Esophagus squamous epithelium (tissue), 5 donors: ENCODE measurements at regions not wholly inside any gene's neighbourhood (a gene's known extent, or its start where the extent isn't known, plus 50 kb on each side); places are given as distances from the start of the nearest gene placed in this dataset.

Experiments
- DNase-seq: peaks from one replicate; lab custom pipeline; 2025; lab: John Stamatoyannopoulos, UW
- H3K27ac ChIP-seq, 4 donors: fragments of 200-600 bp; sonication (generic); one replicate each; pipeline ENCODE4 v1.5.1; 2016 to 2019; ENCODE audit warnings: mild to moderate bottlenecking in 1 of 4
- H3K27me3 ChIP-seq, 4 donors: fragments of 200-600 bp; sonication (generic); 1 replicate in 3 of 4; 2 replicates in 1 of 4; pipeline versions ENCODE4 v1.5.1 to v1.6.0; 2017 to 2021; ENCODE audit warnings: antibody characterized with exemption in 1 of 4
- H3K36me3 ChIP-seq, 3 donors: fragments of 200-600 bp; sonication (generic); one replicate each; pipeline ENCODE4 v1.5.1; 2016 to 2019
- H3K4me1 ChIP-seq, 3 donors: fragments of 200-600 bp; sonication (generic); one replicate each; pipeline ENCODE4 v1.5.1; 2017 to 2019
- H3K4me3 ChIP-seq, 4 donors: fragments of 200-600 bp; sonication (generic); 1 replicate in 3 of 4; 2 replicates in 1 of 4; pipeline ENCODE4 v1.5.1; 2016 to 2019; ENCODE audit warnings: mild to moderate bottlenecking in 2 of 4, moderate library complexity in 1 of 4
- H3K9me3 ChIP-seq, 3 donors: fragments of 200-600 bp; sonication (generic); one replicate each; pipeline ENCODE4 v1.5.1; 2016 to 2019
- CTCF ChIP-seq, 6 experiments: fragments of 450-650 bp in 4 of 6; fragments of 200-600 bp in 2 of 6; sonication (generic) in 2 of 6; IDR thresholded peaks; one replicate each; pipeline ENCODE4 v1.5.1; 2016 to 2019; ENCODE audit warnings: antibody characterized with exemption in 6 of 6, mild to moderate bottlenecking in 4 of 6, moderate library complexity in 4 of 6
- POLR2A ChIP-seq, 4 donors: fragments of 450-650 bp; IDR thresholded peaks; one replicate each; pipeline ENCODE4 v1.6.1; 2017; ENCODE audit warnings: antibody characterized with exemption in 4 of 4, mild to moderate bottlenecking in 4 of 4, moderate library complexity in 3 of 4
- WGBS, 2 donors: methylation state at CpG; one replicate each; pipeline ENCODE4 v1.1.5; 2018; 5-methylcytosine and 5-hydroxymethylcytosine counted together
- intact Hi-C: fragments of 100-400 bp; cut with DNase I; formaldehyde crosslinking; loops from one replicate; pipeline ENCODE4 v1.15.0; 2022
- donor health status: DM: yes; HTN: yes; CAD: no.

GRCh38 chr9:38182321-38182720 lies 113.3 kb upstream of the SHB start:
- intact Hi-C loops, result no loop called here

GRCh38 chr9:38181866-38182265 lies 112.8 kb upstream of the SHB start:
- intact Hi-C loops, result no loop called here

More at GRCh38 chr9:38182321-38182720, 113.3 kb upstream of the SHB start:
- no peaks in the 10 kb centered on the region for H3K36me3 ChIP-seq
- no peak for DNase-seq
- no peaks in the 10 kb centered on the region for H3K27me3 ChIP-seq
- peaks cover 0 to 62% (median 19%) of the 10 kb centered on the region in 3 donors for H3K4me1 ChIP-seq
- H3K27ac ChIP-seq, result no peak overlapping the region
- TF ChIP-seq POLR2A (IDR thresholded peaks at IDR 0.05), result no peak
- TF ChIP-seq CTCF (IDR thresholded peaks at IDR 0.05), result no peak
- no peaks in the 10 kb centered on the region for H3K9me3 ChIP-seq
- H3K4me3 ChIP-seq, result no peak overlapping the region

DNA sequence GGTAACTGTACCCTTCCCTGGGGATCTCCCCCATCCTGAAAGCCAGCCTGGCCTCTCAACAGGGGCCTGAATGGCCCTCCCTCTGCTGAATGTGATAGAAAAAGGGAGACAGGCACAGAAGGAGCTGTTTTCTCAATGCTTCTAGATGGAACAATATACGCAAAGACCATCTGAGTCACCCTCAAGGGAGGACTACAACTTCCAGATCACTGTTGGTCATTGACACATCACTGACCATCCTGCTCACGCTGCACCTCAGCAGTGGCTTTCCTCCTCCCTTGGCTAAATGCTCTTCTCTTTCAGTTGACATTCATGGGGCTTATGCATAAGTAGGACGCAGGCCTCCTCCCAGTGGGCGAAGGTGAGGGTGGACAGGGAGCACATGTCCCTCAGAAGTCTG lies 112.2 kb upstream of the SHB start:
- intact Hi-C loops, result no loop called here
- Histone ChIP-seq H3K27ac (no peak overlapping the region), H3K36me3 (no peaks in the 10 kb centered on the region), H3K9me3 (no peaks in the 10 kb centered on the region), H3K4me3 (no peak overlapping the region), H3K4me1 (peaks cover 0 to 65% (median 19%) of the 10 kb centered on the region in 3 donors), H3K27me3 (no peaks in the 10 kb centered on the region)
- DNase-seq, result no peak
- WGBS, 2 donors, result 76 to 100% methylated on average over 2 to 3 of the region's 4 CpGs
- TF ChIP-seq CTCF (IDR thresholded peaks at IDR 0.05) (no peak), POLR2A (IDR thresholded peaks at IDR 0.05) (no peak)

More at GRCh38 chr9:38181866-38182265, 112.8 kb upstream of the SHB start:
- no peak for DNase-seq
- Histone ChIP-seq H3K4me3 (no peak overlapping the region), H3K36me3 (no peaks in the 10 kb centered on the region), H3K27ac (no peak overlapping the region), H3K27me3 (no peaks in the 10 kb centered on the region), H3K9me3 (no peaks in the 10 kb centered on the region), H3K4me1 (peaks cover 0 to 65% (median 19%) of the 10 kb centered on the region in 3 donors)
- TF ChIP-seq CTCF (IDR thresholded peaks at IDR 0.05), result no peak
- no peak for TF ChIP-seq POLR2A (IDR thresholded peaks at IDR 0.05)
- WGBS, 2 donors, result 32 to 53% methylated on average over 2 of the region's 2 CpGs

GRCh38 chr9:38180656-38181055 lies 111.6 kb upstream of the SHB start:
- no peak for TF ChIP-seq CTCF (IDR thresholded peaks at IDR 0.05)
- no peak for TF ChIP-seq POLR2A (IDR thresholded peaks at IDR 0.05)
- Histone ChIP-seq H3K36me3 (no peaks in the 10 kb centered on the region), H3K9me3 (no peaks in the 10 kb centered on the region), H3K27me3 (no peaks in the 10 kb centered on the region), H3K4me3 (no peak overlapping the region), H3K4me1 (peaks cover 0 to 65% (median 19%) of the 10 kb centered on the region in 3 donors), H3K27ac (no peak overlapping the region)
- DNase-seq, result no peak
- WGBS, 2 donors, result 79 to 83% methylated on average over 3 of the region's 3 CpGs
- intact Hi-C loops, result no loop called here

GRCh38 chr9:38179965-38180364 lies 110.9 kb upstream of the SHB start:
- no peaks in the 10 kb centered on the region for H3K9me3 ChIP-seq
- intact Hi-C loops, result no loop called here
- H3K27ac ChIP-seq, result no peak overlapping the region
- no peaks in the 10 kb centered on the region for H3K27me3 ChIP-seq
- peaks cover 0 to 65% (median 19%) of the 10 kb centered on the region in 3 donors for H3K4me1 ChIP-seq
- no peak overlapping the region for H3K4me3 ChIP-seq
- no peak for TF ChIP-seq CTCF (IDR thresholded peaks at IDR 0.05)
- no peak for TF ChIP-seq POLR2A (IDR thresholded peaks at IDR 0.05)
- 89 to 100% methylated on average over 3 of the region's 3 CpGs for WGBS, 2 donors
- no peak for DNase-seq
- no peaks in the 10 kb centered on the region for H3K36me3 ChIP-seq
